Aorta (tissue), 5 donors: ENCODE measurements at regions not wholly inside any gene's neighbourhood (a gene's known extent, or its start where the extent isn't known, plus 50 kb on each side); places are given as distances from the start of the nearest gene placed in this dataset.

Experiments
- ATAC-seq: fragments of 200-7000 bp; cut with Tn5 transposase; one replicate; pipeline ENCODE4 v1.9.1; 2022; ENCODE audit warnings: moderate library complexity; ENCODE audit not compliant: low FRiP score
- DNase-seq, 2 donors: peaks; one replicate each; pipeline ENCODE4 v3.0.0-alpha.2; 2020
- H3K27ac ChIP-seq, 2 donors: one replicate each; pipeline ENCODE4 v1.5.1; 2013; ENCODE audit warnings: low read length in 2 of 2, mild to moderate bottlenecking in 2 of 2, moderate library complexity in 2 of 2, control low read depth in 1 of 2, inconsistent platforms in 1 of 2, low read depth in 1 of 2
- H3K27me3 ChIP-seq, 2 donors: one replicate each; pipeline ENCODE4 v1.6.1; 2013; ENCODE audit warnings: control low read depth in 1 of 2, low read length in 1 of 2, mild to moderate bottlenecking in 1 of 2, moderate library complexity in 1 of 2; ENCODE audit not compliant: insufficient read depth in 2 of 2, control insufficient read depth in 1 of 2
- H3K36me3 ChIP-seq, 2 donors: one replicate each; pipeline ENCODE4 v1.6.1; 2013; ENCODE audit warnings: control low read depth in 1 of 2, low read length in 1 of 2, mild to moderate bottlenecking in 1 of 2; ENCODE audit not compliant: insufficient read depth in 2 of 2, control insufficient read depth in 1 of 2
- H3K4me1 ChIP-seq, 2 donors: one replicate each; pipeline ENCODE4 v1.6.1; 2013; ENCODE audit warnings: low read length in 2 of 2, control low read depth in 1 of 2, mild to moderate bottlenecking in 1 of 2, moderate library complexity in 1 of 2; ENCODE audit not compliant: insufficient read depth in 2 of 2, control insufficient read depth in 1 of 2
- H3K4me3 ChIP-seq, 2 donors: one replicate each; pipeline ENCODE4 v1.5.1; 2013; ENCODE audit warnings: low read length in 2 of 2, control low read depth in 1 of 2, mild to moderate bottlenecking in 1 of 2
- H3K9me3 ChIP-seq: one replicate; pipeline ENCODE4 v1.6.1; 2013; ENCODE audit warnings: mild to moderate bottlenecking, low read length; ENCODE audit not compliant: control insufficient read depth
- WGBS, 2 donors: extraction: QIAGEN DNeasy Blood & Tissue Kit; methylation state at CpG; one replicate each; pipeline ENCODE4 v1.1.7; 2013; 5-methylcytosine and 5-hydroxymethylcytosine counted together
- intact Hi-C, 2 donors: fragments of 100-400 bp; cut with DNase I; formaldehyde crosslinking; loops; one replicate each; pipeline versions ENCODE4 v1.14.2 to v1.15.0; 2022
- donor health status: healthy with polysubstance abuse.
- donor health status: Bipolar disorder and iron deficiency.
- donor health status: DM: no; HTN: no; CAD: no.
- donor health status: DM: no; HTN: no; CAD: no.
- donor health status: DM: yes; HTN: yes; CAD: no.

DNA sequence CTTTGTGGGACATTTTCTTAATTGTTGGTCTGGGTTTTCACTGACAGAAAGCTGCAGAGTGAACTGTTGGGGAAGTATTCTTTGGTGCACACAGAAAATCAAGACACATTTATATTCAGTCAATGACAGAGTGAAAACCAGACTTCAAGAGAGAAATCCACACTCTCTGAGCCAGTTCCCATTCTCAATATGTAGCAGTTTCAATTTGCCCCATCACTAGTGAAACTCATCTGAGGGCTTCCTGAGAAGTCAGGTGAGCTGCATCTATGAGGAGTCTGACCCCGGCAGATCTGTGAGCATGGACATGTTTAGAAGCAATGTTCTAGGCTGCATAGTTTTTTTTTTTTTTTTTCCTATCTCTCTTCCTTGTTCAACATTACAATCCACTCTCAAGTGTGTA is 163.7 kb upstream of the AHR start:
- ATAC-seq (no peak), DNase-seq (no peak)
- 95 to 97% methylated on average over 1 of the region's 1 CpG for WGBS, 2 donors
- Histone ChIP-seq H3K9me3 (no peaks in the 10 kb centered on the region), H3K27me3 (no peaks in the 10 kb centered on the region), H3K36me3 (no peaks in the 10 kb centered on the region), H3K4me3 (no peak overlapping the region), H3K4me1 (peaks cover 0 to 2% of the 10 kb centered on the region in 2 donors), H3K27ac (no peak overlapping the region)
- intact Hi-C loops, result no loop called here

DNA sequence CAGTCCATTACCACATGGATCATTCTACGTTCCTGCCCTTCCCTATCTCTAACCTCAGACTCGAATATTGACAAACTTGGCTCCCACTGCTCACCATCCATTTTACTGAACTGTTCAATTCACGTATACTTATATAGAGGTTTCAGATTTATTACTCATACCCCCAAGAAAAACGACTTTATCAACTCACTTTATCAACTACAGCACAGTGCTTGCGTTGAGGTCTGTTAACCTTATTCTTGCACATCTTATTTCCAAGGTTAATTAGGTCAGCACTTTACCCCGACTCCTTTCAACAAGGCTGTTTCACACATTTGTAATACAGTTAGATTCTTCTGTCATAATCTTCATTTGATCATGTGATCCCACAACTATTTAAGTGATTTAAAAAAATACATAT is 162.3 kb upstream of the AHR start:
- H3K27me3 ChIP-seq, result no peaks in the 10 kb centered on the region
- peaks cover 0 to 2% of the 10 kb centered on the region in 2 donors for H3K4me1 ChIP-seq
- intact Hi-C loops, result no loop called here
- H3K36me3 ChIP-seq, result no peaks in the 10 kb centered on the region
- no peak overlapping the region for H3K27ac ChIP-seq
- H3K4me3 ChIP-seq, result no peak overlapping the region
- H3K9me3 ChIP-seq, result no peaks in the 10 kb centered on the region
- DNase-seq, result no peak
- WGBS, 2 donors, result 86 to 89% methylated on average over 6 of the region's 6 CpGs
- no peak for ATAC-seq

DNA sequence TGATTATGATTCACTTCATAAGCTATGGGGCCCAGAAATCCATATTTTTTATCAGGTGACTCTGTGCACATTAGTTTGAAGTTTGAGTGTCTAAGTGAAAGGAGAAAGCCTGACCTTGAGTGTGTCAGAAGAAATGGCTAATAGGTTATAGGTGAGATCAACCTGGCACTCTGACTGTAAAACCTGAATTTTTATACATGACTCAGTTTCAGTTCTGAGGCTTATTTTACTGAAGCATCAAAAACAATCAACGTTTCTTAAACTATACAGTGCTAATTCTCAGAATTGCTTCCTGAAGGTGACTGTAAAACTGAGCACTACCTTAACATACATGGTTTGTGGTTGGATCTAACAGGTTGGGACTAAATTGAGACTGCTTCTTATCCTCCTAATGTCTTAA is 159.4 kb upstream of the AHR start:
- Histone ChIP-seq H3K36me3 (no peaks in the 10 kb centered on the region), H3K4me1 (no peaks in the 10 kb centered on the region), H3K4me3 (no peak overlapping the region), H3K9me3 (no peaks in the 10 kb centered on the region), H3K27me3 (no peaks in the 10 kb centered on the region), H3K27ac (no peak overlapping the region)
- intact Hi-C loops, result no loop called here
- WGBS, 2 donors, result 81 to 88% methylated on average over 1 of the region's 1 CpG
- ATAC-seq (no peak), DNase-seq (no peak)

DNA sequence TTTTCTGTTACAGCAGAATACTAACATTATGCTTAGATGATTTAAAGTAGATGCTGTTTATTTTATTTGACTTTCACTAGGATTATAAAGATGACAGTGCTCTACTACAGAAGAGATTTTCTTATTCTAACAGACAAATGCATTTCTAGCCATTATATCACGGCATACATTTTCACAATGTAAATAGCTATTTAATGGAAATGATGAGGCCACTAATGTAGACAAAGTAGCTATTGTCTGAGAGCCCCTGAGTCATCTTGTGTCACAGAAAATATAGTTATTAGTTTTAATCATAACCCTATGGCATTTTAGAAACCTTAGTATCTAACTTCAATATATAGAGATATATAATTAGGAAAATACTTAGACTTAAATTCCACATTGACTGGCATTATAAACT is 158.0 kb upstream of the AHR start:
- intact Hi-C loops, result loop anchor here in 1 of 2 donors (10.0 kb wide), 1 partner anchor 154 kb away; the partner anchor contains the start of gene AHR
- Histone ChIP-seq H3K9me3 (no peaks in the 10 kb centered on the region), H3K27me3 (no peaks in the 10 kb centered on the region), H3K36me3 (no peaks in the 10 kb centered on the region), H3K4me3 (no peak overlapping the region), H3K4me1 (no peaks in the 10 kb centered on the region), H3K27ac (no peak overlapping the region)
- 88 to 91% methylated on average over 1 of the region's 1 CpG for WGBS, 2 donors
- DNase-seq, result no peak
- no peak for ATAC-seq

DNA sequence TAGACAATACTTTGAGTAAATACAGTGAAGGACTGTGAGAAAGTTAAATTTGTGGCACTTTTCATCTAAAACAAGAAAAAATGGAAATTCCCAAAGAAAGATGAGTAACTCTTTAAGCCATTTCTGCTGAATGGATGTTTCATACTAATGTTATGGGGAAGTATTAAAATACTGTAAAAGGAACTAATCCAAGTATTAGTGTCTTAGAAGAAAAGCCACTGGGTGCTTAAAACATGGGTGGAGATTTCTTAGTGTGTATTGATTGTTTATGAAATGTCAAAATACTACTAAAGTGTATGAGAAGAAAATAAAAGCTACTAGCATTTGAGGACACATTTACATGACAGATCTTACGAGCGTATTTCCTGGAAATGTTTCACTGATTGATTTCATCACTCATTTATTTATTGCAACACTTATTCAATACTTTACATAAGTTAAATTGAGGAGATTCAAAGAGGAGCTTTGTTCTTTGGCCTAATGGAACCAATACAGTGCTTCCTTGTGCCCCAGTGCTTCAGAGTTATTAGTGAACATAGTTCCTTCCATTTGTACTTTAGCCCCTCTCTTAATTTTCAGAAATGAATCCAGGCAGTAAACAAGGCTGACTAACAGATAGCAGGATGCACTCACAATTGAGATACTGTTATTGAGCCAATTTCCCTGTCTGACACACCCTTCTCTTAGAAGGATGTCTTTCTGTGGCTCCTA is 155.5 kb upstream of the AHR start:
- Histone ChIP-seq H3K27me3 (no peaks in the 10 kb centered on the region), H3K9me3 (no peaks in the 10 kb centered on the region), H3K27ac (no peak overlapping the region), H3K4me1 (no peaks in the 10 kb centered on the region), H3K4me3 (peak overlapping the region in 1 of 2 donors; percentile 31), H3K36me3 (no peaks in the 10 kb centered on the region)
- DNase-seq, result no peak
- no peak for ATAC-seq
- 85 to 88% methylated on average over 2 of the region's 2 CpGs for WGBS, 2 donors
- intact Hi-C loops, result loop anchor here in 1 of 2 donors (10.0 kb wide), 1 partner anchor 152 kb away; the partner anchor contains the start of gene AHR

DNA sequence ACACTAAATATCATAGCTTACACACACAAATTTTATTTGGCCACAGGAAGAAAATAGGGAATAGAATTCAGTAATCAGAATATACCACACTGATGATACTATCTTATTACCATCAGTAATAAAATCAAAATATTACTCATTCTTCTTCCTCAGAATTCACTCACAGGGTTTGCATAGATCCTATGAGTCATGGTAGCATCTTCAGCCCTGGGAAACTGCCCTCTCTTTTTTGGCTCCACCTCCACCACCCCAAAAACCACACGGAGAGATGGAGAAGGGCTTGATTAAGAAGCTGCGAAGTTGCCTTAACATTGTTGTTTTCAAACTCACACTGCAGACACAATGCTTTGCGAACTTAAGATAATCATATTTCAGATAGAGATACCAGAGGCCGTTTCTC is 154.1 kb upstream of the AHR start:
- H3K36me3 ChIP-seq, result no peaks in the 10 kb centered on the region
- DNase-seq (no peak), ATAC-seq (no peak)
- WGBS, 2 donors, result 65 to 68% methylated on average over 4 of the region's 4 CpGs
- H3K4me1 ChIP-seq, result no peaks in the 10 kb centered on the region
- no peak overlapping the region for H3K4me3 ChIP-seq
- intact Hi-C loops, result loop anchor here in 1 of 2 donors (10.0 kb wide), 1 partner anchor 150 kb away; the partner anchor contains the start of gene AHR
- H3K9me3 ChIP-seq, result no peaks in the 10 kb centered on the region
- no peaks in the 10 kb centered on the region for H3K27me3 ChIP-seq
- H3K27ac ChIP-seq, result no peak overlapping the region

DNA sequence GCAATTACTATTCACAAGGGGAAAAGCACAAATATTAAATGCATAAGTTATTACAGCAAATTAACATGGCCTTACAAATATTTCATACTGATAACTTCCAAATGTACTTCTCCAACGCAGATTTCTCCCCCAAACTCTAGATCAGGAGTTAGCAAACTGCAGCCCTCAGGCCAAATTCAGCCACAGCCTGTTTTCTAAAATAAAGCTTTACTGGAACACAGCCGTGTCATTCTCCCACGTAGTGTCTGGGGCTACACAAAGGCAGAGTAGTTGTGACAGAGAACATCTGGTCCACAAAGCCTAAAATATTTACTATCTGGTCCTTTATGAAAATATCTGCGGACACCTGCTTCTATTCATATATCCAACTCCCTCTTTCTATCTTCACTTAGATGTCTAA is 151.8 kb upstream of the AHR start:
- Histone ChIP-seq H3K27me3 (no peaks in the 10 kb centered on the region), H3K9me3 (no peaks in the 10 kb centered on the region), H3K36me3 (no peaks in the 10 kb centered on the region), H3K4me3 (no peak overlapping the region), H3K4me1 (no peaks in the 10 kb centered on the region), H3K27ac (no peak overlapping the region)
- ATAC-seq (no peak), DNase-seq (no peak)
- WGBS, 2 donors, result 73 to 84% methylated on average over 4 of the region's 4 CpGs
- intact Hi-C loops, result loop anchor here in 1 of 2 donors (10.0 kb wide), 1 partner anchor 148 kb away; the partner anchor contains the start of gene AHR

DNA sequence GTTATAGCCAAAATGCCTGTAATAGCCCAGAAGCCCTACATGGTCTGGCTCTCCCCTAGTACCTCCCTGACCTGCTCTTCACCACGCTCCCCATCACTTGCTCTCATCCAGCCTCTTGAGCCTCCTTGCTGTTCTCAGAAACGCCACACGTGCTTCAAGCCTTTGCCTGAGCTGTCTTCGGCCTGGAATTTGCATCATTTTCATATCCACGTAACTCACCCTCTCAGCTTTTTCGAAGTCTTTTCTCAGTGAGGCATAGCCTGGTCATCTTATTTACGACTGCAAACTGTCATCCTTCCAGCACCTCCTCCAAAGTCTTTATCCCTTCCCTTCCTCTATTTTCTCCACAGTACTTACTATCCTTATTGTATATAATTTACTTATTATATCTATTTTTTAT is 151.0 kb upstream of the AHR start:
- no peak for ATAC-seq

DNA sequence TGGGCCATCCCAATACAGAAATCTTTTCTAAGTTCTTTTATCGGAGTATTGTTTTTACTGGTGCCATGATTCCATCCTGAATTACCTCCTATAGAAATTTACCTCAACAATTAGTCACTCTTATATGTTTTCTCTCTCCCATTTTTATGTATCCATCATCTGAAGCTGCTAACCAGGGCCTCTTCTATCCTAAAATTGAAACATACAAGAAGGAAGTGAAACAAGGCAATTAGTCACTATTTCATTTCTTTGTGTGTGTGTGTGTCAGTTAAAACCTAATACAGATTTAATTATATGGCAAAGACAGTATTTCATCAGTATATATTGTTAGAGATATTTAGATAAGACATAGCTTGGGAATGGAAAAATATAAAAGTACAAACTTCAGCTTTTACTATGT is 148.4 kb upstream of the AHR start:
- H3K27me3 ChIP-seq, result no peaks in the 10 kb centered on the region
- intact Hi-C loops, result no loop called here
- ATAC-seq, result no peak
- H3K27ac ChIP-seq, result no peak overlapping the region
- no peaks in the 10 kb centered on the region for H3K9me3 ChIP-seq
- H3K36me3 ChIP-seq, result no peaks in the 10 kb centered on the region
- no peak for DNase-seq
- WGBS, 2 donors, result 97 to 100% methylated on average over 1 of the region's 1 CpG
- no peak overlapping the region for H3K4me3 ChIP-seq
- no peaks in the 10 kb centered on the region for H3K4me1 ChIP-seq

More for the DNA sequence above, 151.0 kb upstream of the AHR start:
- H3K27me3 ChIP-seq, result no peaks in the 10 kb centered on the region
- intact Hi-C loops, result loop anchor here in 1 of 2 donors (10.0 kb wide), 1 partner anchor 147 kb away; the partner anchor contains the start of gene AHR
- DNase-seq, result no peak
- H3K4me1 ChIP-seq, result no peaks in the 10 kb centered on the region
- no peaks in the 10 kb centered on the region for H3K36me3 ChIP-seq
- H3K27ac ChIP-seq, result no peak overlapping the region
- WGBS, 2 donors, result 88 to 90% methylated on average over 7 of the region's 7 CpGs
- H3K4me3 ChIP-seq, result no peak overlapping the region
- H3K9me3 ChIP-seq, result no peaks in the 10 kb centered on the region
